Natural killer cell (primary cell): ENCODE measurements at regions not wholly inside any gene's neighbourhood (a gene's known extent, or its start where the extent isn't known, plus 50 kb on each side); places are given as distances from the start of the nearest gene placed in this dataset.
"Not testable (repeated sequence)": the region's sequence is repeated elsewhere in the genome, so short reads cannot be mapped to it uniquely, and the experiment has no call there.

ENCODE experiments used
- ATAC-seq, 3 donors: fragments of 150-1000 bp in 2 of 3; fragments of 200-7000 bp in 1 of 3; cut with Tn5 transposase; 1 replicate in 1 of 3; 2 replicates in 2 of 3; pipeline ENCODE4 v1.10.0; 2021; ENCODE audit warnings: mild to moderate bottlenecking in 2 of 3, moderate library complexity in 2 of 3
- DNase-seq, 2 donors: peaks; one replicate each; pipeline versions ENCODE4 v3.0.0 to v3.0.0-alpha.2; 2013 to 2021; ENCODE audit warnings: mixed read lengths in 1 of 2
- H3K27ac ChIP-seq: one replicate; pipeline ENCODE4 v1.5.1; 2013; ENCODE audit warnings: mild to moderate bottlenecking, low read length
- H3K27me3 ChIP-seq: one replicate; pipeline ENCODE4 v1.6.1; 2013; ENCODE audit warnings: low read length; ENCODE audit not compliant: control insufficient read depth, insufficient read depth
- H3K36me3 ChIP-seq: one replicate; pipeline ENCODE4 v1.6.1; 2013; ENCODE audit warnings: low read length; ENCODE audit not compliant: control insufficient read depth, insufficient read depth
- H3K4me1 ChIP-seq: one replicate; pipeline ENCODE4 v1.6.1; 2013; ENCODE audit warnings: low read length; ENCODE audit not compliant: control insufficient read depth, insufficient read depth
- H3K4me3 ChIP-seq: one replicate; pipeline ENCODE4 v1.5.1; 2013; ENCODE audit warnings: low read length
- H3K9me3 ChIP-seq: one replicate; pipeline ENCODE4 v1.6.1; 2013; ENCODE audit warnings: low read length; ENCODE audit not compliant: control insufficient read depth, insufficient read depth
- H3K27ac Mint-ChIP-seq, 2 donors: one replicate each; pipeline ENCODE4 v1.8.0; 2022; ENCODE audit warnings: mild to moderate bottlenecking in 2 of 2, mixed read lengths in 2 of 2, moderate library complexity in 1 of 2
- H3K27me3 Mint-ChIP-seq, 2 donors: one replicate each; pipeline ENCODE4 v1.8.0; 2022; ENCODE audit warnings: low read depth in 2 of 2, mixed read lengths in 2 of 2
- H3K36me3 Mint-ChIP-seq: one replicate; pipeline ENCODE4 v1.8.0; 2022; ENCODE audit warnings: mixed read lengths
- H3K4me1 Mint-ChIP-seq, 2 donors: one replicate each; pipeline ENCODE4 v1.8.0; 2022; ENCODE audit warnings: mixed read lengths in 2 of 2
- H3K4me3 Mint-ChIP-seq: one replicate; pipeline ENCODE4 v1.8.0; 2022; ENCODE audit warnings: mild to moderate bottlenecking, moderate library complexity, mixed read lengths
- H3K9me3 Mint-ChIP-seq, 2 donors: one replicate each; pipeline ENCODE4 v1.8.0; 2022; ENCODE audit warnings: mixed read lengths in 2 of 2
- CTCF ChIP-seq: fragments of 200-600 bp; IDR thresholded peaks from one replicate; pipeline ENCODE4 v1.8.0; 2022; ENCODE audit warnings: antibody characterized with exemption
- WGBS: methylation state at CpG from one replicate; pipeline ENCODE4 v1.1.7; 2013; ENCODE audit warnings: missing lambda C conversion rate; ENCODE audit not compliant: insufficient coverage; 5-methylcytosine and 5-hydroxymethylcytosine counted together
- intact Hi-C: fragments of 100-400 bp; cut with micrococcal nuclease; formaldehyde crosslinking; loops from one replicate; pipeline ENCODE4 v1.14.2; 2022

GRCh38 chr11:37430966-37431632 is 833.1 kb upstream of the RAG2 start:
- H3K27me3 ChIP-seq, DNase-seq, H3K4me1 Mint-ChIP-seq, H3K27ac ChIP-seq, H3K4me1 ChIP-seq, H3K4me3 Mint-ChIP-seq, intact Hi-C loops, H3K9me3 Mint-ChIP-seq, H3K4me3 ChIP-seq, ATAC-seq, H3K9me3 ChIP-seq, H3K36me3 ChIP-seq, H3K36me3 Mint-ChIP-seq, H3K27ac Mint-ChIP-seq, H3K27me3 Mint-ChIP-seq: not testable (repeated sequence)
- 92% methylated on average over 26 of the region's 26 CpGs for WGBS

- intact Hi-C loops = no loop called here
- no peaks in the 10 kb centered on the region for H3K4me1 Mint-ChIP-seq
- no peaks in the 10 kb centered on the region for H3K27me3 Mint-ChIP-seq
Observed at GRCh38 chr11:37422511-37422910, 824.5 kb upstream of the RAG2 start.

GRCh38 chr11:37411289-37411688 is 813.3 kb upstream of the RAG2 start:
- no peak for ATAC-seq
- Mint-ChIP-seq H3K27me3 (no peaks in the 10 kb centered on the region), H3K4me1 (no peaks in the 10 kb centered on the region), H3K4me3 (no peak overlapping the region), H3K27ac (no peak overlapping the region), H3K36me3 (no peaks in the 10 kb centered on the region), H3K9me3 (peaks cover 0 to 6% of the 10 kb centered on the region in 2 donors)
- no peaks in the 10 kb centered on the region for H3K36me3 ChIP-seq
- H3K4me1 ChIP-seq = no peaks in the 10 kb centered on the region
- WGBS = 86% methylated on average over 3 of the region's 4 CpGs
- H3K9me3 ChIP-seq = no peaks in the 10 kb centered on the region
- no peak for DNase-seq
- no peak overlapping the region for H3K4me3 ChIP-seq
- H3K27me3 ChIP-seq = no peaks in the 10 kb centered on the region
- no peak for TF ChIP-seq CTCF
- H3K27ac ChIP-seq = no peak overlapping the region
- intact Hi-C loops = no loop called here

More at GRCh38 chr11:37422511-37422910, 824.5 kb upstream of the RAG2 start:
- no peak for TF ChIP-seq CTCF
- Histone ChIP-seq H3K4me3 (no peak overlapping the region), H3K36me3 (no peaks in the 10 kb centered on the region), H3K27me3 (no peaks in the 10 kb centered on the region), H3K4me1 (no peaks in the 10 kb centered on the region), H3K9me3 (peaks cover 11% of the 10 kb centered on the region), H3K27ac (no peak overlapping the region)
- DNase-seq (no peak), ATAC-seq (no peak)
- Mint-ChIP-seq H3K27ac (no peak overlapping the region), H3K4me3 (no peak overlapping the region), H3K9me3 (peaks cover 2 to 4% of the 10 kb centered on the region in 2 donors), H3K36me3 (no peaks in the 10 kb centered on the region)

GRCh38 chr11:37409124-37409523 is 811.1 kb upstream of the RAG2 start:
- intact Hi-C loops = no loop called here

More at GRCh38 chr11:37409124-37409523, 811.1 kb upstream of the RAG2 start:
- DNase-seq (no peak), ATAC-seq (no peak)
- Mint-ChIP-seq H3K27me3 (no peaks in the 10 kb centered on the region), H3K36me3 (no peaks in the 10 kb centered on the region), H3K4me1 (no peaks in the 10 kb centered on the region), H3K27ac (no peak overlapping the region), H3K9me3 (peaks cover 0 to 6% of the 10 kb centered on the region in 2 donors), H3K4me3 (no peak overlapping the region)
- H3K4me3 ChIP-seq = no peak overlapping the region
- H3K27me3 ChIP-seq = no peaks in the 10 kb centered on the region
- H3K27ac ChIP-seq = no peak overlapping the region
- no peaks in the 10 kb centered on the region for H3K9me3 ChIP-seq
- H3K4me1 ChIP-seq = no peaks in the 10 kb centered on the region
- no peak for TF ChIP-seq CTCF
- no peaks in the 10 kb centered on the region for H3K36me3 ChIP-seq
